Activated CD8-positive, alpha-beta memory T cell treated with anti-CD3 and anti-CD28 coated beads for 4 hours (primary cell): ENCODE measurements at regions not wholly inside any gene's neighbourhood (a gene's known extent, or its start where the extent isn't known, plus 50 kb on each side); places are given as distances from the start of the nearest gene placed in this dataset.

Source experiments
- DNase-seq, 2 donors: peaks; one replicate each; pipeline ENCODE4 v3.0.0-alpha.2; 2020; ENCODE audit warnings: low read depth in 2 of 2

DNA sequence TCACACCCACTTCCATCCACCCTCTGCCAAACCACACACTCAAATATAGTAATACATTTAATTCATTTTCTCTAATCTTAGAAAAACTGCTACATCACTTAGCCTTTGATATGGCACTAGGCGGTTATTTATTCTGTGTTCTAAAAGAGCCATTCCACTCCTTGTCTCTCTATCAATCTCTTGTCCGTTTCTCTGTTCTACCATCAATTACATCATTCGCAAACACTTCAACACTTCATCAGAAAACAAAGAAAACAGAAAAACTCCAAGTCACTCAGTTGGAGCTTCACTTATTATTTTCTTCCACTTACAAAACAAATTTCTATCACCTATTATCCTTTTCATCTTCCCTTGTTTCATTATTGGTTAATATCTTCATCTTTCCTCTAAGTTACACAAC, 1523.0 kb downstream of the KCNT2 start:
- DNase-seq = no peak

DNA sequence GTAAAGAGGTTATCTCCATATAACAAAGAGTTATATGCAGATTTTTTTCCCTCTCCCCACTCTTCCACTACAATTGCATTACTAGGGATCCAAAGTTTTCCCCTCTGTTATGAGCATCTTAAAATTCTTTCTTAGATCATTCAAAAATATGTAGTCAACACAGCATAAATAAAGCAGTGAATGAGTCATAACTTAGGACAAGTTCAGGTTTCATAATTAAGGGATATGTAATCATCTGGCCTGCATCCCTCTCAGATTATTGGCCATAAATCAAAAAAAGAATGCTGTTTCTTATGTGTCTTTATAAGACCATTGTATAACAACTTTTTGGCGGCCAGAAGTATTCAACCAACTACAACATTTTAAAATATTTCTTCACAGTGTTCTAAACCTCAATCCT, 1526.1 kb downstream of the KCNT2 start:
- no peak for DNase-seq

DNA sequence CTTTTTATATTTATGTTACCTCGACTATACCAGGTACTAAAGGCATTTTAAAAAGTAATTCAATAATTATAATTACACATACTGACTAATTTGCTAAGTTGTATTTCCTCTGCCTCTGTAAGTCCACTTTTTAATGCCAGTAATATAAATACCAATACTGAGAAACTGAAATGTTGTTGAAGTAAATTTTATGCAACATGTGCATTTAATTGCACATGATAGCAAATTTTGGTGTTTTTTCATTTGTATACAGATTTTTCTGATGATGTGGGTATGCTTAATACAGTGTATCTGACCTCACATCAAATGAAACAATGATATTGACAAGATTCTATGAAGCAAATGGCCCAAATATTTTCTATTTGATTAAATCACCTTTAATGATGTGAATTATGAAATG, 1531.6 kb downstream of the KCNT2 start:
- DNase-seq = no peak

DNA sequence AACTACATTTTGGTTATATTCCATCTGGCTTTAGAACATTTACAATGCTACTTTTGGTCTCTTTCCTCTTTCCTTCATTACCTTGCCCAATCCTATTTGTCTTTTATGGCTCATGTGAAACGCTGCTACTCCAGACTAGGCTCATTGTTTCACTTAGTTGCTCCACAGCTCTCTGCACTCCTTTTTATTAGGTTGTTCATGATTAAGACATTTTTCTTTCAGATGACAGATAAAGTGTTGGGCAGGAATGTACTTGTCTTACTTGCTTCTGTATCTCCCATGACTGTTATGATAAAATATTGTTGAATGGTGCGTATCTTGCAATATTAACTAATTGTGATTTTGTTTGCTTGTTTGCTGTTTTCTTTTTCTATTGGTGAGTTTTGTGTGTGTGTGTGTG, 1532.3 kb downstream of the KCNT2 start:
- no peak for DNase-seq

DNA sequence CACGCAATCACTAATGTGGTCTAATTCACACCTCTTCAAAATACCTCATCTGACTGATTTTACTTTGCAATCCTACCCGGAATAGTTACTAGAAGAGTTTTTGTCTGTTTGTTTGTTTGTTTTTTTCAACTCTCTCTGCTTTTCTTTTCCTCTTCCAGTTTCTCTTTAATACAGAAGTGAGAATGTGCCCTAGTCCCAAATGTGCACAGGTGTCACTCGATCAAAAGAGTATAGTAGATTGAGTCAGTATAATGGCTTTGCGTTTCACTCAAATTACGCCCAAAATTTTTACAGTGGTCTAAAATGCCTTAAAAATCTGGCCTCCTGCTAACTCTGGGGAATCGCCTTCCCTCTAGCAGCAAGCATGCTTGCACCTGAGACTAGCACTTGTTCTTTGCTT, 1536.8 kb downstream of the KCNT2 start:
- no peak for DNase-seq

DNA sequence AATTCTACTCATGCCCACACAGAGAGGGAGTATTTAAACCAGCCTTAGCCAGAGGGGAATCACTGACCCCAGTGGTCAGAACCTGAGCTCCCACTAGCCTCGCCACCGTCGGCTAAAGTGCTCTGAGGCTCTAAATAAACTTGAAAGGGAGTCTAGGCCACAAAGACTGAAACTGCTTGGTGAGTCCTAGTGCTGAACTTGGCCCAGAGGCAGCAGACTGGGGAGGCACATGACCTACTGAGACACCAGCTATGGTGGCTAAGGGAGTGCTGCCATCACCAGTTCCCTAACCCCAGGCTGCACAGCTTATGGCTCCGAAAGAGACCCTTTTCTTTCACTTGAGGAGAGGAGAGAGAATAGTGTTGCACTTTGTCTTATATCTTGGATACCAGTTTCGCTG, 1542.8 kb downstream of the KCNT2 start:
- no peak for DNase-seq

DNA sequence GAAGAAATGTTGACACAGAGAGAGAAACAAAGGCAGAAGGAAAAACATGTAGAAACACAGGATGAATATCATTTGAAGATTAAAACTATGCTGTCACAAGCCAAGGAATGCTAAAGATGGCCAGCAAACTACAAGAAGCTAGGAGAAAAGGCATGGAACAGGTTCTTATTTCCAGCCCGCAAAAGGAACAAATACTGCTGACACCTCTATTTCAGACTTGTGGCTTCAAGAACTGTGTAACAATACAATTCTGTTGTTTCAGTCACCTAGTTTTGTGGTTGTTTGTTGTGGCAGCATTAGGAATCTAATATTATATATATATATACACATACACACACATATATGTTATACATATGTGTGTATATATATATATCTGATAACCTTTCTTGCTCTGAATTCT, 1543.9 kb downstream of the KCNT2 start:
- no peak for DNase-seq

DNA sequence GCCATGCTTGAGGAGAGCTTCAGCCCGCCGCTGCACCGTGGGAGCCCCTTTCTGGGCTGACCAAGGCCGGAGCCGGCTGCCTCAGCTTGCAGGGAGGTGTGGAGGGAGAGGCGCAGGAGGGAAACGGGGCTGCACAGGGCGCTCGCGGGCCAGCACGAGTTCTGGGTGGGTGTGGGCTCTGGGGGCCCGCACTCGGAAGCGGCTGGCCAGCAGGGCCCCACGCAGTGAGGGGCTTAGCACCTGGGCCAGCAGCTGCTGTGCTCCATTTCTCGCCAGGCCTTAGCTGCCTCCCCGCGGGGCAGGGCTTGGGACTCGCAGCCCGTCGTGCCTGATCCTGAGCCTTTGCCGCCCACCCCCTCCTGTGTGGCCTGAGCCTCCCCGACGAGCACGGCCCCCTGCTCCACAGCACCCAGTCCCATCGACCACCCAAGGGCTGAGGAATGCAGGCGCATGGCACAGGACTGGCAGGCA, 1554.0 kb downstream of the KCNT2 start:
- DNase-seq = no peak

DNA sequence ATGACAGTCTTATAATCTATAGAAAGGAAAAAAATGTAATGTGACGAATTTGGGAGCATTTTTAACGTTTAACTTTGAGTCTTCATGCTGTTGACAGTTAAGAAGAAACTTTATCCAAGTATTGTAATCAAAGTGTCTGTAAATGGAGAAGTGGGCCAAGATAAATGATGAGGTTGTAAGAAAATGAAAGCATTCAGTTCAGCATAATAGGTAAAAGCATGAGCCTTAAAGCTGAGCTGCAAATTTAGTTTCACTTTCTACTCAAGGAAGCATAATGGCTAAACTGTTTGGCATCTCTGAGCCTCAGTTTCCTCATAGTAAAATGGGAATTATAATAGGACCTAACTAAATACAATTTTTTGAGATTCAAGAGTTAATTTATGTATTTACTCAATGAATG, 1554.8 kb downstream of the KCNT2 start:
- DNase-seq = no peak

DNA sequence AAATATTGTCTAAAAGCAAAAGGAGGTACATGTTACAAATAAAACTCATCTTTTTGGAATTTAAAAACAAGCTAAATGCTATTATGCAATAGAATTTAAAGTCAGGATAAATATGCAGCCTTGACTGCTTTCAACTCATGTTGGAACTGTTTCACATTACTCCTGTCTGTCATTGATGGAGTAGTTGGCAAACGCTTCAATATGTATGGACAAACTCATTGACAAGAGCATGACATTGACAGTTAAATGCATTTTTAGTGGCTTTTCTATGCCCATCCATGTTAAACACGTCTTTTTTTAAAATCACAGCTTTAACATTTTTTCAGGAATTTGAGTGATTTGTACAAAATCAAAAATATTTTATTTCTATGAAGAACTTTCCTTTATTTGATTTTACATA, 1560.5 kb downstream of the KCNT2 start:
- no peak for DNase-seq

DNA sequence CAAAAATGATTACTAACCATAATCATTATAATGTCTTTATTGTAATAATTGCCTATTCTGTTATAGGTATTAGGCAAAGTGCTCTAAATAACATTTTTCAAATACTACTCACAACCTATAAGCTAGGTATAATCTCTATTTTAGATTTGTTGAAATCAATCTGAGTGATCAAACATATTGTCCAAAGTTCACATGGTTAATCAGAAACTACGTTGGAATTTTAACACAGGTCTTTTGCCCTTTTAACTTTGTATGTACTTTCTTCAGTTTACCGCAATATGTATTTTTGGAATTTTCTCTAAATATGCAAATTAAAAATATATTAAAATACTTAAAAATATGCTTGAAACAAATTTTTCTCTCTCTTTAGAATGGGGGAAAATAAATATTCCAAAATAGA, 1563.2 kb downstream of the KCNT2 start:
- DNase-seq = no peak

DNA sequence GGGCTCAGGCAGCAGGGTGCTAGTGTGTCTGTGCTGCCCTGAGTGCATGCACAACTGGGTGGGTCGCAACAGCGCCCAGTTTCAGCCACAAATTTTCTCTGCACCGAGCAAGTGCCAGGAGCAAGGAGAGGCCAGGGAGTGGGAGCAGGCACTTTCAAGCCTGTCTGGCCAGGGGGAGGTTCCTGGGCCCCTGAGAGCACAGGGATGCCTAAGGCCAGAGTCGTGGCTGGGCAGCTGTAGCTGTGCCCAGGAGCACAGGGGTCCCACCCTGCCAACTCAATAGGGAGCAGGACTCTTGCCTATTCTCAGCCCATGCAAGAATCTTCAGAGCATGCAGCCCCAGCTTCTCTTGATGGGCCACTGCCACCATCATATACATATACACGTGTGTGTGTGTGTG, 1577.4 kb downstream of the KCNT2 start:
- DNase-seq = no peak

DNA sequence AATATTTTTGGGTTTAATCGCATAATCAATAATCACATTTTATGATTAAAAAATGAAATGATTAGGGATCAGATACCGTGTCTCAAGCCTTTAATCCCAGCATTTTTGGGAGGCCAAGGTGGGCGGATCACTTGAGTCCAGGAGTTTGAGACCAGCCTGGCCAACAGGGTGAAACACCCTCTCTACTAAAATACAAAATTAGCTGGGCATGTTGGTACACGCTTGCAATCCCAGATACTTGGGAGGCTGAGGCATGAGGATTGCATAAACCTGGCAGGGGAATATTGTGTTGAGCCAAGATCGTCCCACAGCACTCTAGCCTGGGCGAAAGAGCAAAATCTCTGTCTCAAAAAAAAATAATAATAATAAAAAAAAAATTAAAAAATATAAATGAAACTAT, 1581.4 kb downstream of the KCNT2 start:
- DNase-seq = no peak

DNA sequence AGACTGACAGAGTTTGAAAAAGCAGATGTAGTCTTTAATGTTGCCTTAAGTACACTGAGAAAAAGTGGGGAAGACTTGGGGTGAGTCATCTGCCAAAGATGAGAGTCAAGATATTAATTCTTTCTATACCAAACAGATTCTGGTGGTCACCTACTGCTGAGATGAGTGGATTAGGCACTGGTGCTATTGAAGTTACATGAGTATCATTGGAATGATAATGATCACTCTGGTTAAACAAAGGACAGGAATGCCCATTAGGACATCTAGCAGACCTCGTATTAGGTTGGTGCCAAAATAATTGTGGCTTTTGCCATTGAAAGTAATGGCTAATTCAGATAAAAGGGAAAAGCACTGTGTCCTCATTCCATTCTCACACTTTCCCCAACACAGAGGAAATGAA, 1588.9 kb downstream of the KCNT2 start:
- no peak for DNase-seq

DNA sequence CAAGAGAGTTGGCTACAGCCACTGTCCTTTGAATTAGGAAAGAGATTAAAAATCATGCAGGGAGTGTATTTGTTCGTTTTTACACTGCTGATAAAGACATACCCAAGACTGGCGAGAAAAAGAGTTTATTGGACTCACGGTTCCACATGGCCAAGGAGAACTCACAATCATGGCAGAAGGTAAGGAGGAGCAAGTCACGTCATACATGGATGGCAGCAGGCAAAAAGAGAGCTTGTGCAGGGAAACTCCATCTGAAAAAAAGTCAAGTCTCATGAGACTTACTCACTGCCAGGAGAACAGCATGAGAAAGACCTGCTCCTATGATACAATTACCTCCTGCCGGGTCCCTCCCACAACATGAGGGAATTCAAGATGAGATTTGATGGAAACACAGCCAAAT, 1595.2 kb downstream of the KCNT2 start:
- DNase-seq = no peak

DNA sequence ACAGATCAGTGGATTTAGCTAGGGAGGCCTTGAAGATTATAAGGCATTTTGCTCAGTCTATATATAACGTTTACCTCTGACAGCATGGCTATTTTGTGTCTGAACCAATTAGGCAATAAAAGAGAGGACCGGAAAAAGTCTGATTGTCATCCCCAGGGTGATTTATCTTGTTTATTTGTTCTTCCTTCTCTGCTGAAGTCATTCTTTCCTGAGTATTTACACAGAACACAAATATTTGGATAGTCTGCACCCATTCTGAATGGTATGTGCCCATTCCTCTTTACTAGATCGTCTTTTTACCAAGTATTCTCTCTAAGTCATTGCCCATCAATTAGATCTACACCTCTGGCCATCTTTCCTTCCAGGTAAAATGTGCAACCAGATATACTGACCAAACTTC, 1602.9 kb downstream of the KCNT2 start:
- no peak for DNase-seq

DNA sequence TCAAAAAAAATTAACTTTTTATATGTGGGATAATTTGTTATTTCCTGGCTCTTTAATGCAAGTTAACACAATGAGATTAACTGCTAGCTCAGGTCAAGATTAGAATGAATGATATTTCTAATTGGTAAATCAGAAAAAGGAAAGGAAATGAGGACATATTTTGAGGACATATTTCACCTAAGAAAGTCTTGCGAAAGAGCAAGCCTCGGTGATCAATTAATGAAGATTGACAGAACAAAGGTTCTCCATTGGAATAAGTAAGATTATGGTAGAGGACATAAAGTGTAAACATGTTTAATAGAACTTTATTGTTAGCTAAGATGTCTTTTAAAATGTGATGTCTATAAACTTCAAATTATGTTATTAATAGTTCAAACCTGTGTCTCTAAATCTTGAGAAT, 1617.8 kb downstream of the KCNT2 start:
- DNase-seq = no peak

DNA sequence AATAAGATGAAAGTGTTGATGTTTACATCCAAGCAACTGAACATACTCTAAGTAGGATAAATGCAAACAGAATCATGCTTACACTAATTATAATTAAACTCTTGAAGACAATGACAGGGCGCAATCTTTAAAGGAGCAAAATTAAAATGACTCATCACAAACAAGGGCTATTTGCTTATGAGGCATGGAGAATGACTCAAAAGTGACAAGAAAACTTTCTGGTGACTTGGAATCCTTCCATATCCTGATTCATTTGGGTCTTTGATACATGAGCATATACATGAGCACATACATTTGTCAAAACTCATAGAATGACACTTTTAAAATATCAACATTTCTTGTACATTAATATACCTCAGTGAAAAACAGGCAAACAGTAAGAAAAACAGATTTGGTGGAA, 1632.3 kb downstream of the KCNT2 start:
- DNase-seq = no peak

DNA sequence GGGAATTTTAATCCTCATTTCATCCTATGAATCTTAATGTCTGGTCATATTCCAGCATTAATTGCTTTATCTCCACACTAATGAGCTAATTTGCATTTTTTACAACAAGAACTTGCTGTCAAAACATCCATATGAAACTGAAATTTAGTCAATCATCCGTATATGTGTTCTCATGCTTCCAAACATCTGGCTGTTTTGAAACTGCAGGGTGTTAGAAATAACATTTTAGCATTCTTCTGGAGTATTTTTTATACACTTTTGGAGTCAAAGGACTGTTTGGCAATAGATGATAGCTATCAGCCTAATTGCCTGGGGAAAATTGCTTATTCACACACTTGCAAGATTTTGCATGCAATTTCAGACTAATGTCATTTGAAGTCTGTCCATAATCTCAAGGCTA, 1639.3 kb downstream of the KCNT2 start:
- no peak for DNase-seq

DNA sequence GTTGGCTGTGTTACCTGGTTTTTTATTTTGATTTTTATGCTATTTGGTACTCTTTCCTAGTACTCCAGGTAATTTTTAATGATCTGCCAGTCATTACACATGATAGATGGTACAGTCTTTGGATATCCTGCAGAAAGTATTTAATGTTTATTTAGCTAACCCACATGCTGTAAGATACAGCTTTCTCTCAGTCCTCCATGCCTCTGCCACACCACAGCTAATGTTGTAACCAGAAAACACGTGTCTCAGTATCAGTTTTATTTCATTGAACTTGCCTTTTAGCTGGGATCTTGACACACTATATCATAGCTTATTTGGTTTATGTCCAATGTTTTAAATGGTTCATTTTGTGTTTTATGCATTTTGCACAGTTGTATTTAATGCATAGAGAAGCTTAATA, 1648.4 kb downstream of the KCNT2 start:
- DNase-seq = no peak

DNA sequence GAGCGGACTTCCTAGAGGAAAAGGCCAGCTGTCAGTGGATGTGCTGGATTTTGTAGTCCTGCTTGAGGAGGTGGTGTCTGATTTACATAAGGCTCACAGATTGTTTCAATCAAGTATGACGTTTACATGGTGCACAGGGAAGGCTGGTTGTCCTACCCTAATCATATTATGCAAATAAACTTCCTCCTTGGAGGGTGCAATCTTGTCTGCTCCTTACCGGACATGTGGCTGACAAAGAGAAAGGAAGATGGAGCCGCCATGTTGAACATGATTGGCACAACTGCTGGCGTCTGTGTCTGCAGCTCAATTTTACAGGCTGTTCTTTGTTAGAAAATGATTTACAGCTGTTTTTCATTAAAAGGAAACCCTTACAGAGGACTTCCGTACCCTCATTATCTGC, 1656.1 kb downstream of the KCNT2 start:
- DNase-seq = no peak

DNA sequence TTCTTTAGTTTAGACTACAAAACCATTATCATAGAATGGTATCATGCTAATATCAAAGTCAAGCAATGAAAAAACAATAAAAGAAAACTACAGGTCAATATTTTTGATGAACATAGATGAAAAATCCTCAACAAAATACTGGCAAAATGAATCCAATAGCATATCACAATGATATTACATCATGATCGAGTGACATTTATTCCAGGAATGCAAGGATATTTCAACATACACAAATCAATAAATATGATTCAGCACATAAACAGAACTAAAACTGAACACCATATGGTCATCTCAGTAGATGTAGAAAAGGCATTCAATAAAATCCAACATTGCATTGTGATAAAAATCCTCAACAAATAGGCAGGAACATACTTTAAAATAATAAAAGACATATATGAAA, 1657.7 kb downstream of the KCNT2 start:
- no peak for DNase-seq

DNA sequence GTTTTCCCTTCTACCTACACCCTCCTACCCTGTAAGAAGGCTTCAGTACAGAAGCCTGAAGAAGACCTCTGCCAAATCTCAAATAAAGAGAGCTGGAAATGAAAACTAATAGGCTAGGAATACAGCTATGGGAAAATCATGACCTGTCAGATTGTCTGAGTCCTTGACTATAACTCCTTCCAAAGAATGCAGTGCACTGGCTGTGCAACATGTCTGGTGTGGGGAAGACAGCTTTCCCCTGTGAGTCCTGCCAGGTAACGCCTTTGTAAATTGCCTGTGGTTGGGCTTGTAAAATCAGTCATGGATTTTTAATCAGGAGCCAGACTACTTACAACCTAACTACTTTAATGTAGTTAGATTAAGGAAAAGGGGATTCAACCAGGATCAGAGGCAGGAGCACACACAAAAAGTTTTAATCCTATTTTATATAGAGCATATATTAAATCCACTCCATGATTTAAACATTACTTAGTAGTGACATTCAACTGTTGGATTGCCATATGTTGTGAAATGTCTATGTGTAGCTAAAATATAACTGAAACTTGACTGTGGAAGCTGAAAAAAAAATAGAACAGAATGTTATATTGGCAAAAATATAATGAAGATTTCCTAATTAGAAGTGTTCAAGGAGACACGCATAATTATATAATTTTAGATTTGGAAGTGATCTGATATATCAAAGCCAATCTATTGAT, 1667.8 kb downstream of the KCNT2 start:
- DNase-seq = no peak

DNA sequence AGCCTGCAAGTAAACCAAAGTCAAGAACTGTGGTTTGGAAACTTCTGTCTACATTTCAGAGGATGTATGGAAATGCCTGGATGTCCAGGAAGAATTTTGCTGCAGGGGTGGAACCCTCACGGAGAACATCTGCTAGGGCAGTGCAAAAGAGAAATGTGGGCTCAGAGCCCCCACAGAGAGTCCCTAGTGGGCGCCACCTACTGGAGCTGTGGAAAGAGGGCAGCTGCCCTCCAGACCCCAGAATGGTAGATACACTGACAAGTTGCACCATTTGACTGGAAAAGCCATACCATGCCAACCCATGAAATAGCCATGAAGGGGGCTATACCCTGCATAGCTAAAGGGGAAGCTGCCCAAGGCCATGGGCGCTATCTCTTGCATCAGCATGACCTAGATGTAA, 1672.4 kb downstream of the KCNT2 start:
- no peak for DNase-seq
